ENCODE measurements at regions not wholly inside any gene's neighbourhood (a gene's known extent, or its start where the extent isn't known, plus 50 kb on each side); places are given as distances from the start of the nearest gene placed in this dataset.
A peak's percentile ranks its signal among the peaks of the same experiment; 100 is the strongest.
"Not testable (repeated sequence)": the region's sequence is repeated elsewhere in the genome, so short reads cannot be mapped to it uniquely, and the experiment has no call there.

- Histone ChIP-seq H3K9me3 (ENCODE audit: control insufficient read depth in 3 of 3, low read length in 3 of 3) (no peaks in the 10 kb centered on the region), H3K4me1 (ENCODE audit: control insufficient read depth in 3 of 3, insufficient read depth in 3 of 3, low read length in 3 of 3) (no peaks in the 10 kb centered on the region), H3K4me3 (ENCODE audit: low read length in 3 of 3) (no peak overlapping the region), H3K27ac (ENCODE audit: low read depth, low read length) (no peak overlapping the region), H3K36me3 (ENCODE audit: control insufficient read depth in 3 of 3, insufficient read depth in 3 of 3, low read length in 3 of 3) (no peaks in the 10 kb centered on the region), H3K27me3 (ENCODE audit: control insufficient read depth in 3 of 3, insufficient read depth in 3 of 3, low read length in 3 of 3) (no peaks in the 10 kb centered on the region), H3K9ac (ENCODE audit: low read depth in 1 of 3, low read length in 3 of 3) (no peak overlapping the region)
Measured at GRCh38 chrX:77061022-77061421, 386.2 kb upstream of the FGF16 start.

- no peaks in the 10 kb centered on the region for H3K27me3 ChIP-seq (ENCODE audit: control insufficient read depth in 3 of 3, insufficient read depth in 3 of 3, low read length in 3 of 3)
- H3K9ac ChIP-seq (ENCODE audit: low read depth in 1 of 3, low read length in 3 of 3): no peak overlapping the region
- no peaks in the 10 kb centered on the region for H3K36me3 ChIP-seq (ENCODE audit: control insufficient read depth in 3 of 3, insufficient read depth in 3 of 3, low read length in 3 of 3)
- no peak overlapping the region for H3K27ac ChIP-seq (ENCODE audit: low read depth, low read length)
- H3K9me3 ChIP-seq (ENCODE audit: control insufficient read depth in 3 of 3, low read length in 3 of 3): no peaks in the 10 kb centered on the region
- H3K4me3 ChIP-seq (ENCODE audit: low read length in 3 of 3): no peak overlapping the region
- H3K4me1 ChIP-seq (ENCODE audit: control insufficient read depth in 3 of 3, insufficient read depth in 3 of 3, low read length in 3 of 3): no peaks in the 10 kb centered on the region
Measured at GRCh38 chrX:77061545-77061944, 385.6 kb upstream of the FGF16 start.

- H3K36me3 ChIP-seq (ENCODE audit: control insufficient read depth in 3 of 3, insufficient read depth in 3 of 3, low read length in 3 of 3): no peaks in the 10 kb centered on the region
- H3K4me3 ChIP-seq (ENCODE audit: low read length in 3 of 3): no peak overlapping the region
- peaks cover 0 to 2% (median 0%) of the 10 kb centered on the region in 3 donors for H3K4me1 ChIP-seq (ENCODE audit: control insufficient read depth in 3 of 3, insufficient read depth in 3 of 3, low read length in 3 of 3)
- no peak overlapping the region for H3K9ac ChIP-seq (ENCODE audit: low read depth in 1 of 3, low read length in 3 of 3)
- no peaks in the 10 kb centered on the region for H3K27me3 ChIP-seq (ENCODE audit: control insufficient read depth in 3 of 3, insufficient read depth in 3 of 3, low read length in 3 of 3)
- H3K9me3 ChIP-seq (ENCODE audit: control insufficient read depth in 3 of 3, low read length in 3 of 3): no peaks in the 10 kb centered on the region
- no peak overlapping the region for H3K27ac ChIP-seq (ENCODE audit: low read depth, low read length)
Measured at GRCh38 chrX:77065896-77066295, 381.3 kb upstream of the FGF16 start.

- no peaks in the 10 kb centered on the region for H3K9me3 ChIP-seq (ENCODE audit: control insufficient read depth in 3 of 3, low read length in 3 of 3)
- no peak overlapping the region for H3K4me3 ChIP-seq (ENCODE audit: low read length in 3 of 3)
- H3K9ac ChIP-seq (ENCODE audit: low read depth in 1 of 3, low read length in 3 of 3): no peak overlapping the region
- peaks cover 0 to 2% (median 0%) of the 10 kb centered on the region in 3 donors for H3K4me1 ChIP-seq (ENCODE audit: control insufficient read depth in 3 of 3, insufficient read depth in 3 of 3, low read length in 3 of 3)
- no peaks in the 10 kb centered on the region for H3K36me3 ChIP-seq (ENCODE audit: control insufficient read depth in 3 of 3, insufficient read depth in 3 of 3, low read length in 3 of 3)
- no peaks in the 10 kb centered on the region for H3K27me3 ChIP-seq (ENCODE audit: control insufficient read depth in 3 of 3, insufficient read depth in 3 of 3, low read length in 3 of 3)
- H3K27ac ChIP-seq (ENCODE audit: low read depth, low read length): no peak overlapping the region
Measured at GRCh38 chrX:77070202-77070918, 376.8 kb upstream of the FGF16 start.

- no peak overlapping the region for H3K9ac ChIP-seq (ENCODE audit: low read depth in 1 of 3, low read length in 3 of 3)
- H3K36me3 ChIP-seq (ENCODE audit: control insufficient read depth in 3 of 3, insufficient read depth in 3 of 3, low read length in 3 of 3): no peaks in the 10 kb centered on the region
- no peaks in the 10 kb centered on the region for H3K4me1 ChIP-seq (ENCODE audit: control insufficient read depth in 3 of 3, insufficient read depth in 3 of 3, low read length in 3 of 3)
- H3K9me3 ChIP-seq (ENCODE audit: control insufficient read depth in 3 of 3, low read length in 3 of 3): no peaks in the 10 kb centered on the region
- no peaks in the 10 kb centered on the region for H3K27me3 ChIP-seq (ENCODE audit: control insufficient read depth in 3 of 3, insufficient read depth in 3 of 3, low read length in 3 of 3)
- no peak overlapping the region for H3K27ac ChIP-seq (ENCODE audit: low read depth, low read length)
- no peak overlapping the region for H3K4me3 ChIP-seq (ENCODE audit: low read length in 3 of 3)
Measured at GRCh38 chrX:77076896-77077295, 370.3 kb upstream of the FGF16 start.

GRCh38 chrX:77081237-77081636 lies 366.0 kb upstream of the FGF16 start:
- H3K9me3 ChIP-seq (ENCODE audit: control insufficient read depth in 3 of 3, low read length in 3 of 3); H3K4me1 ChIP-seq (ENCODE audit: control insufficient read depth in 3 of 3, insufficient read depth in 3 of 3, low read length in 3 of 3); H3K9ac ChIP-seq (ENCODE audit: low read depth in 1 of 3, low read length in 3 of 3); H3K27ac ChIP-seq (ENCODE audit: low read depth, low read length); H3K4me3 ChIP-seq (ENCODE audit: low read length in 3 of 3); H3K27me3 ChIP-seq (ENCODE audit: control insufficient read depth in 3 of 3, insufficient read depth in 3 of 3, low read length in 3 of 3); H3K36me3 ChIP-seq (ENCODE audit: control insufficient read depth in 3 of 3, insufficient read depth in 3 of 3, low read length in 3 of 3): not testable (repeated sequence)

DNA sequence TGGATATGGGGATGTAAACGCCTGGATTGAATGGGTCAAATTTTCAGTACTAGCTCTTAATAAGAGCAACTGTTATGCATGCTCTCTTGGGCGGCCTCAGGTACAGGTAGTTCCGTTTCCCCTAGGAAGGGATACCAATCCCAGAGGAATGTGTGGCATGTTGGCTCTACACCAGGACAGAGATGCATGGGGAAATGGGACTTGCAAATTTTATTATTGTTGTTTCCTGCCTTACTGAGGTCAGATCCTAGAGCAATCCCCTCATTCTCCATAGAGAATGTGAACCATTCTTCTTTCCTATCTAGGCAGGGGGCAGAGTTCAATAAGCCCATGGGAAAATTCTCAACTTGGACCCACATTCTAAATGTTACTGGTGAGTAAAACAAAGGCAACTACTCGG lies 361.8 kb upstream of the FGF16 start:
- peaks cover 0 to 7% (median 2%) of the 10 kb centered on the region in 3 donors for H3K4me1 ChIP-seq (ENCODE audit: control insufficient read depth in 3 of 3, insufficient read depth in 3 of 3, low read length in 3 of 3)
- H3K27ac ChIP-seq (ENCODE audit: low read depth, low read length): no peak overlapping the region
- H3K9ac ChIP-seq (ENCODE audit: low read depth in 1 of 3, low read length in 3 of 3): no peak overlapping the region
- no peaks in the 10 kb centered on the region for H3K36me3 ChIP-seq (ENCODE audit: control insufficient read depth in 3 of 3, insufficient read depth in 3 of 3, low read length in 3 of 3)
- H3K4me3 ChIP-seq (ENCODE audit: low read length in 3 of 3): no peak overlapping the region
- no peaks in the 10 kb centered on the region for H3K27me3 ChIP-seq (ENCODE audit: control insufficient read depth in 3 of 3, insufficient read depth in 3 of 3, low read length in 3 of 3)
- H3K9me3 ChIP-seq (ENCODE audit: control insufficient read depth in 3 of 3, low read length in 3 of 3): no peaks in the 10 kb centered on the region

DNA sequence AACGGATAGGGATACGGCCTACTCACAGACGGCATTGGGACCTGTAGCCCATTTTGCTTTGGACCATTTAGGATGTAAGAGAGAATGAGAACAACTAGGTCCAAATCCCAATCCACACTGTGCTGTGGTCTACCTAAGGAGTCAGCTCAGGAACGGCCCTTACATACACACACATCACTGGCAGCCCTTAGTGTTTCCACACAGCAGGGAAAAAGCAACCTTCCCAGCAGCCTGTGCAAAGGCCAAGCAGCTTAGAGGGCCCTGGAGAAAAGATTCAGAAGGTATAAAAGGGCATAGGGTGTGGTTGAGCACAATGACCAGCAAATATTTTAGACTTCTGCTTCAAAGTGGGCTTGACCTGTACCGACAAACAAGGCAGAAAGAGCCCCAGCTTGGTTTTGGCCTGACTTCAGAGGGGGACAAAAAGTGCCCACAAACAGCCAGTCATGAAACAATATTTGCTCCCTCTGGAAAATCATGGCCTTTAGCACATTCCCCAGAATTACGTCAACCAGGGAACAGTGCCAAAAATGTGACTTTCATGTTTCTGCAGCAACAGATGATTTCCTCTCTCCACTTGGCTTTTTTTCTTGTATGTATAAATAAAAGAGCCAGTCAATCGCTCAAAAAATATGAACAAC lies 359.5 kb upstream of the FGF16 start:
- no peaks in the 10 kb centered on the region for H3K36me3 ChIP-seq (ENCODE audit: control insufficient read depth in 3 of 3, insufficient read depth in 3 of 3, low read length in 3 of 3)
- H3K27ac ChIP-seq (ENCODE audit: low read depth, low read length): peak overlapping the region; percentile 33
- H3K4me3 ChIP-seq (ENCODE audit: low read length in 3 of 3): no peak overlapping the region
- H3K9me3 ChIP-seq (ENCODE audit: control insufficient read depth in 3 of 3, low read length in 3 of 3): no peaks in the 10 kb centered on the region
- H3K9ac ChIP-seq (ENCODE audit: low read depth in 1 of 3, low read length in 3 of 3): no peak overlapping the region
- H3K4me1 ChIP-seq (ENCODE audit: control insufficient read depth in 3 of 3, insufficient read depth in 3 of 3, low read length in 3 of 3): peaks cover 0 to 7% (median 2%) of the 10 kb centered on the region in 3 donors
- H3K27me3 ChIP-seq (ENCODE audit: control insufficient read depth in 3 of 3, insufficient read depth in 3 of 3, low read length in 3 of 3): no peaks in the 10 kb centered on the region

DNA sequence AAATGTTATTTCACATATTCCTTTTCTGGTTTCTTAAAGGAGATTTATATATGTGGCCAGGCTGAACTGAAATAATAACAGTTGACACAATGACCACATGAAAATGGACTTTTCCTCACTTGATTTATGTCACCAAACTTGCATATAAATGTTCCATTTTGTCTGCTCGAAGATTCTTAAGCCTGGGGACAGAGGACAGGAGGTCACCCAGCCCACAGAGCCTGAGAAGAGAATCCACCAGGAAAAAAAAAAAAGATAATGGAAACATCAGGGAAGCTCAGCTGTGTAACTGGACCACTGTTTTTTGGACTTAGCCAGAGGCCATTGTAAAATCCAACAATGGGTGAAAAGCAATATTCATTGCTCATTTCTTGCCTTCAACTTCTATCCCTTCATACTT lies 359.0 kb upstream of the FGF16 start:
- Histone ChIP-seq H3K9ac (ENCODE audit: low read depth in 1 of 3, low read length in 3 of 3) (no peak overlapping the region), H3K4me3 (ENCODE audit: low read length in 3 of 3) (no peak overlapping the region), H3K4me1 (ENCODE audit: control insufficient read depth in 3 of 3, insufficient read depth in 3 of 3, low read length in 3 of 3) (peaks cover 0 to 7% (median 2%) of the 10 kb centered on the region in 3 donors), H3K27ac (ENCODE audit: low read depth, low read length) (no peak overlapping the region), H3K27me3 (ENCODE audit: control insufficient read depth in 3 of 3, insufficient read depth in 3 of 3, low read length in 3 of 3) (no peaks in the 10 kb centered on the region), H3K36me3 (ENCODE audit: control insufficient read depth in 3 of 3, insufficient read depth in 3 of 3, low read length in 3 of 3) (no peaks in the 10 kb centered on the region), H3K9me3 (ENCODE audit: control insufficient read depth in 3 of 3, low read length in 3 of 3) (no peaks in the 10 kb centered on the region)

- Histone ChIP-seq H3K27ac (ENCODE audit: low read depth, low read length) (no peak overlapping the region), H3K27me3 (ENCODE audit: control insufficient read depth in 3 of 3, insufficient read depth in 3 of 3, low read length in 3 of 3) (no peaks in the 10 kb centered on the region), H3K4me3 (ENCODE audit: low read length in 3 of 3) (no peak overlapping the region), H3K9me3 (ENCODE audit: control insufficient read depth in 3 of 3, low read length in 3 of 3) (no peaks in the 10 kb centered on the region), H3K9ac (ENCODE audit: low read depth in 1 of 3, low read length in 3 of 3) (no peak overlapping the region), H3K36me3 (ENCODE audit: control insufficient read depth in 3 of 3, insufficient read depth in 3 of 3, low read length in 3 of 3) (no peaks in the 10 kb centered on the region), H3K4me1 (ENCODE audit: control insufficient read depth in 3 of 3, insufficient read depth in 3 of 3, low read length in 3 of 3) (no peaks in the 10 kb centered on the region)
Measured at GRCh38 chrX:77114501-77114900, 332.7 kb upstream of the FGF16 start.

Data from skeletal muscle tissue (tissue), 3 donors.